WTC11 (cell line): ENCODE measurements at regions not wholly inside any gene's neighbourhood (a gene's known extent, or its start where the extent isn't known, plus 50 kb on each side); places are given as distances from the start of the nearest gene placed in this dataset.

Experiments
- TEAD1 ChIP-seq: sonication (generic); formaldehyde crosslinking; IDR thresholded peaks from 2 replicates; pipeline ENCODE4 v1.8.0; 2022; ENCODE audit warnings: mild to moderate bottlenecking, missing genetic modification reagents
- ZNF138 ChIP-seq: sonication (generic); formaldehyde crosslinking; conservative IDR thresholded peaks from 2 replicates; pipeline ENCODE4 v1.8.1; 2022; ENCODE audit warnings: mild to moderate bottlenecking, moderate library complexity, missing genetic modification reagents

GRCh38 chr6:6715465-6715864 is 126.9 kb downstream of the LY86 start:
- TF ChIP-seq TEAD1 (CRISPR knock-in tag) (no peak), ZNF138 (CRISPR knock-in tag) (no peak)
